Effector memory CD8-positive, alpha-beta T cell (primary cell): ENCODE measurements at regions not wholly inside any gene's neighbourhood (a gene's known extent, or its start where the extent isn't known, plus 50 kb on each side); places are given as distances from the start of the nearest gene placed in this dataset.

Experiments used
- ATAC-seq: fragments of 150-1000 bp; cut with Tn5 transposase; replicated peaks from 2 replicates; pipeline ENCODE4 v1.10.0; 2021; ENCODE audit warnings: mild to moderate bottlenecking, moderate library complexity
- DNase-seq, 3 experiments: peaks; one replicate each; pipeline ENCODE4 v3.0.0; 2021
- H3K27ac Mint-ChIP-seq, 2 donors: one replicate each; pipeline ENCODE4 v1.8.0; 2022; ENCODE audit warnings: mild to moderate bottlenecking in 2 of 2, mixed read lengths in 2 of 2, moderate library complexity in 2 of 2
- H3K27me3 Mint-ChIP-seq, 2 donors: one replicate each; pipeline ENCODE4 v1.8.0; 2022; ENCODE audit warnings: mixed read lengths in 2 of 2
- H3K36me3 Mint-ChIP-seq: one replicate; pipeline ENCODE4 v1.8.0; 2022; ENCODE audit warnings: mild to moderate bottlenecking, moderate library complexity, mixed read lengths; ENCODE audit not compliant: insufficient read depth
- H3K4me1 Mint-ChIP-seq, 2 donors: one replicate each; pipeline ENCODE4 v1.8.0; 2022; ENCODE audit warnings: low read depth in 2 of 2, mixed read lengths in 2 of 2
- H3K4me3 Mint-ChIP-seq, 2 donors: one replicate each; pipeline ENCODE4 v1.8.0; 2022; ENCODE audit warnings: mild to moderate bottlenecking in 2 of 2, mixed read lengths in 2 of 2, moderate library complexity in 2 of 2
- H3K9me3 Mint-ChIP-seq, 2 donors: one replicate each; pipeline ENCODE4 v1.8.0; 2022; ENCODE audit warnings: mixed read lengths in 2 of 2

DNA sequence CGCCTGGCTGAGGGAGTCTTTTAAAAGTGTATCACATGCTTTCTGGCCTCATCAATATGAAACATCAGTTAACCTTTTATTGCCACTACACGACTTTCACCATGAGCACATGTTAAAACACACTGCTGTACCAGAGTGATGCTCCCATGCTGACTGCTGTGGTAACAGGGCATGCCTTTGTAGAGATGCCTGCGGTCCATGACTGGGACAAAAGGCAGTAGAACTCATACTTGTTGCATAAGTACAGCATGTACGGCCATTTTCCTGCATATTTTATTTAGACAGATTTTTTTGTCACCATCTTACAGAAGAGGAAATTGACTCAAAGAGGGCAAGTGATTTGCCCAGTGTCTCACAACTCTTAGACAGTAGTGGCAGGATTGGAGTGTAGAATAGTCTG lies 105.7 kb upstream of the ADAMTSL1 start:
- no peak for ATAC-seq
- DNase-seq: no peak
- H3K9me3 Mint-ChIP-seq: no peaks in the 10 kb centered on the region
- H3K4me3 Mint-ChIP-seq: no peak overlapping the region
- H3K27me3 Mint-ChIP-seq: no peaks in the 10 kb centered on the region
- no peaks in the 10 kb centered on the region for H3K36me3 Mint-ChIP-seq
- no peak overlapping the region for H3K27ac Mint-ChIP-seq
- no peaks in the 10 kb centered on the region for H3K4me1 Mint-ChIP-seq

DNA sequence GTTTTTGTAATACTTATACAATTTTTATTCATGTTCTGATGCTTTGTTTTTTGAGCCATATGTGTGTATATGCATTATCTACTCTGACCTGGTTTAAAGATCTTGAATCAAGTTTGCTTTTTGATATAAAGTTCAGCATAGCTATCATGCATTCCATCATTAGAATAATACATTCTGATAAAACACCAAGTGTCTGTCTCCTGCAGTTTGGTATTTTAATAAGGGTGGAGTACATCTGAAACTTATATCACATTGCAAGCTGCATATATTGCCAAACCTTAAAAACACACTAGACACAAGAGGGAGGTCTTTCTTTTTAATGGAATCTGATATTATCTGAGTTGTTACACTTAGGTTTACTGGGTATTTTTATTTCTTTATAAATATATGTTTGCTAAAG lies 102.8 kb upstream of the ADAMTSL1 start:
- H3K27me3 Mint-ChIP-seq: no peaks in the 10 kb centered on the region
- H3K4me1 Mint-ChIP-seq: no peaks in the 10 kb centered on the region
- no peak overlapping the region for H3K4me3 Mint-ChIP-seq
- no peaks in the 10 kb centered on the region for H3K36me3 Mint-ChIP-seq
- peaks cover 0 to under 1% of the 10 kb centered on the region in 2 donors for H3K9me3 Mint-ChIP-seq
- DNase-seq: no peak
- ATAC-seq: no peak
- no peak overlapping the region for H3K27ac Mint-ChIP-seq

DNA sequence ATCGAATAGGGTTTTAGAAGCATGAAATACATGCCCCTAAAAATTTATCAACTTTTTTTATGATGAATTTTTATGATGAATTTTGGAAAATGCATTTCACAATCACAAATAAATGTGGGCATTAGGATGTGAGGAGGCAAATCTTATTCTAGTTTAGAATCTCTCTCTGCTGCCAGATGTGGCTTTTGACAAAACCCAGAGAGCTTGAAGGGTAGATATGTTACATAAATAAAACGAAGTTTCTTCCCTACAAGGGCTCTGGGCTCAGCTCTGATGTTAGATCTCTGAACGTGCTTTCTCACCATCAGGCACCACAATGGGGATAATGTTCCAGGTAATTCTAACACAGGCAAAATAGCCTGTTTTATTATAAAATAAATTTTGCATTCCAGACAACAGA lies 102.3 kb upstream of the ADAMTSL1 start:
- no peak for ATAC-seq
- Mint-ChIP-seq H3K4me3 (no peak overlapping the region), H3K4me1 (no peaks in the 10 kb centered on the region)

DNA sequence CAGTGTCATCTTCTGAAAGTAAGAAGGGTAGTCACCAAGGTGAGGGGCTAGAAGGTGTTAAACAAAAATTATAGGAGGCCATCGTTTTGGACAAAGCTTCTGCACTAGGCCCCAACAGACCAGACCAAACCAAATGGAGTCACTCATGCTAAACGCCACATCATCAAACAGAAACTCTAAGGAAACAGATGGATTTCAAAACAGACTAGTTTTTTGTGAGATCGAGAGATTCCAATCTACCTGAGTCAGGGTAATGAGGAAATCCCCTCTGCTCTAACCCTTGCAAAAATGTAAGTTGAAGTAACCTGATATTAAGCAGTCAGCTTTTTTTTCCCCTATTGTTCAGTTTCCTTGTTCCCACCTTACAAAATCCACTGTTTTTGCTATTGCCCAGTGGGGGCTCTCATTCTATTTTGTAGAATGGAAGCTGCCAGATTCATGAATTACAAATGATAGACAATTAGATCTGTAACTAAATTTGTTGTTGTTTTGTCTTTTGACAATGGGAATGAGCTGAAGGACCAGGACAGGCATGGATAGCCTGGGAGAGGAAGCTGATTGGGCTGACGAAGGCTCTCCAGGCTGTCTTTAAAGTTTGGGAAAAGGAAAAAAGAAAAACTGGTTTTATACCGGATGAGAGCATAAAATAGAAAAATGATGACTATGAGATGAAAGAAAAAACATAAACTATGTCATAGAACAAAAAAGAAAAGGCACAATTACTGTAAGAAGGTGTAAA lies 94.7 kb upstream of the ADAMTSL1 start:
- Mint-ChIP-seq H3K9me3 (peaks cover 0 to 4% of the 10 kb centered on the region in 2 donors), H3K4me1 (no peaks in the 10 kb centered on the region), H3K4me3 (no peak overlapping the region), H3K36me3 (no peaks in the 10 kb centered on the region), H3K27ac (no peak overlapping the region), H3K27me3 (no peaks in the 10 kb centered on the region)
- DNase-seq (no peak), ATAC-seq (no peak)

More for the DNA sequence above, 102.3 kb upstream of the ADAMTSL1 start:
- Mint-ChIP-seq H3K36me3 (no peaks in the 10 kb centered on the region), H3K27me3 (no peaks in the 10 kb centered on the region), H3K27ac (no peak overlapping the region), H3K9me3 (peaks cover 0 to 2% of the 10 kb centered on the region in 2 donors)
- no peak for DNase-seq

DNA sequence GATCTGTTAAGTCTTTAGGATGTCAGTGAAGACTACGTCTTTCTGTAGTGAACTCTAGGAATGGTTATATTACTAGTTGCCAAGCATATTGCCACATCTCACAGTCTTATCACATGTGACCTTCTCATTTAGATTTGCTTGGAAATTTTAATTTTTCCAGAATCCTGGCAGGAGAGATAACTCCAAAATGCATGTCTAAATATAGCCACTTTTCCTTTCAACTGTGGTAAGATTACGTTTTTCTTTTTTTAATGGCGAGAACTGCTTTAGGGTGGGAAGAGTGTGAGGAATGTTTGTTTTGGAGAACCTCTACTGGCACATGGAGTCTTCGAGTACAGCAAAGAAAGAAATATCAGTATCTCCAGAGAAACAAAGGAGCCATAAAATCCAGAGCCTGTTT lies 91.7 kb upstream of the ADAMTSL1 start:
- DNase-seq (no peak), ATAC-seq (no peak)
- Mint-ChIP-seq H3K9me3 (peaks cover 0 to 4% of the 10 kb centered on the region in 2 donors), H3K36me3 (no peaks in the 10 kb centered on the region), H3K27me3 (no peaks in the 10 kb centered on the region), H3K4me1 (no peaks in the 10 kb centered on the region), H3K4me3 (no peak overlapping the region), H3K27ac (no peak overlapping the region)

DNA sequence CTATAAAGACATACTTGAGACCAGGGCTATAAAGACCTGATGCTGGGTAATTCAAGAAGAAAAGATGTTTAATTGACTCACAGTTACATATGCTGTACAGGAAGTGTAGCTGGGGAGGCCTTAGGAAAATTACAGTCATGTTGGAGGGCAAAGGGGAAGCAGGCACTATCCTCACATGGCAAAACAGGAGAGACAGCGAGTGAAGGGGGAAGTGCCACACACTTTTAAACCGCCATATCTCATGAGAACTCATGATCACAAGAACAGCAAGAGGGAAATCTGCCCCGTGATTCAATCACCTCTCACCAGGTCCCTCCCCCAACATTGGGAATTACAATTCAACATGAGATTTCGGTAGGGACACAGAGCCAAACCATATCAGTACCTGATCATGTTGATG lies 89.9 kb upstream of the ADAMTSL1 start:
- H3K36me3 Mint-ChIP-seq: no peaks in the 10 kb centered on the region
- H3K4me1 Mint-ChIP-seq: no peaks in the 10 kb centered on the region
- no peak overlapping the region for H3K4me3 Mint-ChIP-seq
- DNase-seq (no peak), ATAC-seq (no peak)
- H3K27me3 Mint-ChIP-seq: no peaks in the 10 kb centered on the region
- H3K9me3 Mint-ChIP-seq: peaks cover 0 to 4% of the 10 kb centered on the region in 2 donors
- no peak overlapping the region for H3K27ac Mint-ChIP-seq

DNA sequence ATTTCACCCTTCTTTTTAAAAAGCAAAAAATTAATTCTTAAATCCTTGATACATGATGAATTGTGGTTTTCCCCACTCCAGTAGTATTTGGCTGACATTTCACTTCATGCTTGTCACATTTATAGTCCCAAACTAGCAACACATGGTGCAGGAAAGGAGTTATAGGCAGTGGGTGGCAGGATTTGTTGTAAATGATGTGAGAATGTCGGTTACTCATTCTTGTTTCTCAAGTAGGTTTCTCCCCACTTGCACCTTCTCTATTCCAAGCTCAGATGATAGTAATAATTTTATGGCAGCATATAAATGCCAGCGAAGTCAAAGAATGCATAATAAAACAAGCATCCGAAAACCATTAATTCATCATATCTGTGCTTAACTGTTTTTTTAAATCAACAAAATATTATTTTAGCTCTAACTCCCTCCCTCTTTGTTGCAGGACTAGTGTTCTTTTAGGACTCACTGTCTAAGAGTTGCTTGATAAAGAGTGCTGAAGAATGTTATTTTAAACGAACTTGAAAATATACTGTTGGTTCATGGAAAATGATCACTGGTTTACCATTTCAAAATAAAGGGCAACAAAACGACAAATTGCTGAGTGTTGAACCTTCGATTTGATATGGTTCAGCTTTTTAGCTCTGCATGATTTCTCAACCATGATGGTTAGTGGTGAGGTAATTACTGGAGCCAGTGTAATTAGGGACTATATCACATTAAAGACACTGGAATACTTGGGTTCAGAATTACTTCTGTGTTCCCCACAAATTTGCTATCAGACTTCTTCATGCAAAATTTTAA lies 88.1 kb upstream of the ADAMTSL1 start:
- Mint-ChIP-seq H3K36me3 (no peaks in the 10 kb centered on the region), H3K4me1 (no peaks in the 10 kb centered on the region), H3K4me3 (no peak overlapping the region), H3K9me3 (peaks cover 0 to 4% of the 10 kb centered on the region in 2 donors), H3K27me3 (no peaks in the 10 kb centered on the region), H3K27ac (no peak overlapping the region)
- ATAC-seq (no peak), DNase-seq (no peak)

DNA sequence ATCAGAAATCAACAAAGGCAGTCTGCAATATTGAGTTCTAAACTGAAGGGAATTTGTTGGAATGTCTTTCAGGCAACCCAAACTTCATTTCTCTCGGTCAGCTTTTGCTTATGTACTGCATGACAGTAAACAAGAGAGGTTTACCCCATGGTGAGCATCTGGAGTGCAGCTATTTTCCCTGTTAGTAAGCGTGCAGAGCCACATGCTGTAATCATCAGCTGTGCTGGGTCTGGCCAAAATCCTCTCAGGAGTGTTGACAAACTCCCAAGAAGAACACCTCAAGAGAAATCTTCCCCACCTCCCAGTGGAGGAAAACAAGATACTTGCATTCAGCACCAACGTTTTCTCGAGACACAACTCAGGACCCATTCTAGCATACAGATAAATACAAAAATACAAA lies 83.6 kb upstream of the ADAMTSL1 start:
- Mint-ChIP-seq H3K27me3 (no peaks in the 10 kb centered on the region), H3K4me3 (no peak overlapping the region), H3K27ac (no peak overlapping the region), H3K4me1 (no peaks in the 10 kb centered on the region), H3K36me3 (no peaks in the 10 kb centered on the region), H3K9me3 (no peaks in the 10 kb centered on the region)
- ATAC-seq (no peak), DNase-seq (no peak)

DNA sequence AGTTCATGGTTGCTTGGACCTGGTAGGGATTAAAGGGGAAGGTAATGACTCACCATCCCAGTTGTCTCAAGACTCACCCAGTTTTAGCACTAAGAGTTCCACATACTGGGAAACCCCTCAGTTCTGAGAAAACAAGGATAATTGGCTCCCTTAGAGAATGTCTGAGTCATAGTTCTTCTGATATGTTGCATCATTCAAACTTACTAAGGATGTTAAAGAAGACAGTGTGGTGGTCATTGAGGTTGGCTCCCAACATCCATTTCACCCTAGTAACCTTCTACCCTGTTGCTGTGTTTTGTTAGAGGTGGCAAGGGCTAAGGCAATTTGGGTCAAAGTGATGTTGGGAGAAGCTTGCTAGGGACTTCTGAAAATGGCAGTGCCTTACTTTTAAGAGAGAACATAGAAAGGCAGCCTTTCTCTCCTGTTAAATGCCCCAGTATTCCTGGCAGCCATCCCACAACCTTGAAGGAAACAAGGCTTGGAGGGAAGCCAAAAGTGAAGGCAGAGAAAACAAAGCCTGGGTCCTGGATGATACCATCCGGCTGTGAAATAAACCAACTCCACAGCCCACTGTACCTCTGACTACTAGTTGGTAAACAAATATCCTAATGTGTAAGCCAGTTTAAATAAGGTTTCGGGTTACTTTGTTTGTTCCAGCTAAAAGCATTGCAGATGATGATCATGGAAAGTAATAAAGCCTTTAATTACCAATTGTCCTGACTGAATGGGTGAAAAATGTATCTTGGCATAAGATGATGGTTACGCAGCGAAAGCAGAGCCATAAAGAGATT lies 80.4 kb upstream of the ADAMTSL1 start:
- H3K4me1 Mint-ChIP-seq: no peaks in the 10 kb centered on the region
- ATAC-seq: no peak
- no peak overlapping the region for H3K4me3 Mint-ChIP-seq
- no peak for DNase-seq
- H3K9me3 Mint-ChIP-seq: no peaks in the 10 kb centered on the region
- H3K27ac Mint-ChIP-seq: no peak overlapping the region
- no peaks in the 10 kb centered on the region for H3K27me3 Mint-ChIP-seq
- H3K36me3 Mint-ChIP-seq: no peaks in the 10 kb centered on the region

DNA sequence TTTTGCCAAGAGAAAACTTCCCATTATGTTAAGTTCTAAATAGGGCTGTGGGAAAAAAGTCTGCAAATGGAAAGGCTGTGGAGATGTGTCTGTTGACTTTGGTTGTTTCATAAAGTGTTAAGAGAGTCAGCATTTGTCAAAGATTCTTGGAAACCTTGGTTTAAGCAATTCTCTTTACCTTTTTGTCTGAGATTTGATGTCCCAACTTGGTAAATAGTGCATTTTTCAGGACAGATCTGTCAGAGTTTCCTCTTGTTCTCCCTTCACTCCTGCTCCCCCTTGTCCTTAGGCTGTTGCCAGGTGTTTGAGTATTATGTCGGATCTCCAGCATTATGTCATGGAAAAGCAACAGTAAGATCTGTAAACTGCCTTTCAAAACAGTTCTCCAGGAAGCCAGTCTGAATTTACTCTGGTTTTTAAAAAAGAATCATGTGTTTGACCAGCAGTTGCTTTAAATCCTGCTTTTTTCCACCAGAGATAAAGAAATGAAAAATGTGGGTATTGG lies 79.1 kb upstream of the ADAMTSL1 start:
- no peak for ATAC-seq

DNA sequence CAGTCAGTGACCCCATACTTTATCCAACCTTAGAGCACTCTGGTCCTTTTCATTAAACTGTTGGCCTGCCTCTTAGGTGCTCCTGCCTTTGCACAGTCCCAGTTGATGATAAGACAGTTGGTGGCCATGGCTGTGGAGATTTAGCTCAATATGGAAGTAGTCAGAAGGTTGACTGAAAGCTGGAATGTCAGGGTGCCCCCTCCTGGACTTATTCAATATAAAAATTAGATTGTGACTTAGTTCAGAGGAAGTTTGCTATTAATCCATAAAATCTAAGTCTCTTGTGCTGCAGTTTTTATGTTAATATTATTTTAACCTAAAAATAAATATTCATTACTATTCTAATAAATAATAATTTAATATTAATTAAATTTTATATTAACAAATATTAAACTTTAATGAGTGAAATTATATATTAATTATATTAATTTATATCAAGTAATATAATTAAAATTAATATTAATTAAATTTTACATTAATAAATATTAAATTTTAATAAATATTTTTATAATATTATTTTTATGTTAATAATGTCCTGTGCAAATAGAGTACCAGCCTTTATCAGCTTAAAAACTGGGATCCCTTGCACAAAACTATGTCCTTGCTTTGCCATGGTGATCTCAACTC lies 77.7 kb upstream of the ADAMTSL1 start:
- ATAC-seq: no peak
- H3K27me3 Mint-ChIP-seq: no peaks in the 10 kb centered on the region

More for the DNA sequence above, 79.1 kb upstream of the ADAMTSL1 start:
- DNase-seq: no peak
- H3K27me3 Mint-ChIP-seq: no peaks in the 10 kb centered on the region
- H3K4me1 Mint-ChIP-seq: no peaks in the 10 kb centered on the region
- H3K9me3 Mint-ChIP-seq: no peaks in the 10 kb centered on the region
- H3K36me3 Mint-ChIP-seq: no peaks in the 10 kb centered on the region
- H3K27ac Mint-ChIP-seq: no peak overlapping the region
- H3K4me3 Mint-ChIP-seq: no peak overlapping the region

DNA sequence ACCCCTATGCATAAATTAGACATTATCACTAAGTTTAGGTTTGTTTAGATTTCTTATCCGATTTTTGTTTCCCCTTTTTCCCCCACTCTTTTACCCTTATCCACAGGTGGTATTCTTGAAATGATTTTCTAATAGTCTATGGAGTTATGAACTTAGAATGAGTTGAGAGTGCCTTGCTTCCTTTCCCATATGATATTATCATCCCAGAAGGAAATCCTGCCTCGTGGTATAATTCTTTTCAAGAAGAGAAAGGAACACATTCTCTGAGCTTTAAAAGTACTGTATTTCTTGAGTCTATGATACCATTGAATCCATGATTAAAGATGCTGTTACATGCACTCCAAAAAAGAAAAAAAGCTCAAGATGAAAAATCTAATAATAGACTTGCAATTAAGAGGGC lies 76.9 kb upstream of the ADAMTSL1 start:
- DNase-seq: no peak
- no peaks in the 10 kb centered on the region for H3K4me1 Mint-ChIP-seq

More for the DNA sequence above, 77.7 kb upstream of the ADAMTSL1 start:
- Mint-ChIP-seq H3K9me3 (no peaks in the 10 kb centered on the region), H3K4me1 (no peaks in the 10 kb centered on the region), H3K27ac (no peak overlapping the region), H3K4me3 (no peak overlapping the region), H3K36me3 (no peaks in the 10 kb centered on the region)
- no peak for DNase-seq

DNA sequence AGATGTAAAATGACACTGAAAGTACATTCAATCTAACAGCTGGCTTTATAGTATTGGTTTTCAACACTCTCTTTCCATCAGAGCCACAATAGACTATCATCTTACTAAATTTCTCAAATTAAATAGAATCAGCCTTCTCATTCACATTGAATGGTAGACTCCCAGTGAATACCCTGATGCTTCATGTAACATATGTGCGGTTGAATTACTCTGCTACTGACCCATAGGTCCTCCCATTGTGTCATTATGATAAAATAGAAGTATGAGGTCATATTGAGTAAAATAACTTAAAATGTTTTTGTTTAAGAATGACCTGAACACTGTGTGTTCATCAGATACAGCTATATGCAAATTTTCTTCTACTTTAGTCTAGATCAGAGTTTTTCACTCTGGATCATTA lies 75.9 kb upstream of the ADAMTSL1 start:
- Mint-ChIP-seq H3K36me3 (no peaks in the 10 kb centered on the region), H3K4me3 (no peak overlapping the region), H3K4me1 (no peaks in the 10 kb centered on the region), H3K27ac (no peak overlapping the region), H3K9me3 (no peaks in the 10 kb centered on the region), H3K27me3 (no peaks in the 10 kb centered on the region)
- ATAC-seq (no peak), DNase-seq (no peak)

More for the DNA sequence above, 76.9 kb upstream of the ADAMTSL1 start:
- Mint-ChIP-seq H3K36me3 (no peaks in the 10 kb centered on the region), H3K27me3 (no peaks in the 10 kb centered on the region), H3K9me3 (no peaks in the 10 kb centered on the region), H3K27ac (no peak overlapping the region), H3K4me3 (no peak overlapping the region)
- no peak for ATAC-seq
